Body of pancreas (tissue), 4 donors: ENCODE measurements at regions not wholly inside any gene's neighbourhood (a gene's known extent, or its start where the extent isn't known, plus 50 kb on each side); places are given as distances from the start of the nearest gene placed in this dataset.

ENCODE experiments used
- POLR2A ChIP-seq, 3 donors: fragments of 450-650 bp; IDR thresholded peaks; one replicate each; pipeline ENCODE4 v1.6.1; 2016; ENCODE audit warnings: antibody characterized with exemption in 3 of 3, mild to moderate bottlenecking in 2 of 3
- TF ChIP-seq, protein P1 (sequence below), 7 experiments: fragments of 450-650 bp in 4 of 7; fragments of 200-600 bp in 3 of 7; sonication (generic) in 3 of 7; IDR thresholded peaks; one replicate each; pipeline ENCODE4 v1.5.1; 2016 to 2019; ENCODE audit warnings: antibody characterized with exemption in 7 of 7

DNA sequence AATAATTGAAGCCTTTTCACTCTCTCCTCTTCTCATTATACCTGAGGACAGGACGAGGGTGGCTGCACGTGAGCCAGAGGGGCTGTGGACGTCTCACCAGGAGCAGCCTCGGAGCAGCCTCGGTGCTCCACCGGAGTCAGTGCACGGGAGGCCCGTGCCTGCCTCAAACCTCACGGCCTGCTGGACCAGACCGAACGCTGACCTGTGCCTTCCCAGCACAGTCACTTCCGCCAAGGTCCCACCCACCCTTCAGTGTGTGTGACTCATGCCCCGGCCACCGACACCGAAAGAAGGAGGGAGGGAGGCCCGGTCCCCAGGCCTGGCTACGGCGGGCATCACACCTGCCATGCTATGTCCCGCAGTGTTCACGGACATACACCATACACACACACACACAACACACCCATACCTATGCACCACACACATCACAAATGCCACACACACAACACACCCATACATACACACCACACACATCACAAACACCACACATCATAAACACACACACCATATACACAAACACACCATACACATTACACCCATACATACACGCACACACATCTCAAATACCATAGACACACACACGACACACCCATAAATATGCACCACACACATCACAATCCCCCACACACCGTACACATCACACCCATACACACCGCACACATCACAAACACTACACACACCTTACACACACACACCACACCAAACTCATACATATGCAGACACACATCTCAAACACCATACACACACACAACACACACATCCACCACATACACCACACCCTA lies 1506.5 kb downstream of the TBC1D22A start:
- TF ChIP-seq, protein P1, sequence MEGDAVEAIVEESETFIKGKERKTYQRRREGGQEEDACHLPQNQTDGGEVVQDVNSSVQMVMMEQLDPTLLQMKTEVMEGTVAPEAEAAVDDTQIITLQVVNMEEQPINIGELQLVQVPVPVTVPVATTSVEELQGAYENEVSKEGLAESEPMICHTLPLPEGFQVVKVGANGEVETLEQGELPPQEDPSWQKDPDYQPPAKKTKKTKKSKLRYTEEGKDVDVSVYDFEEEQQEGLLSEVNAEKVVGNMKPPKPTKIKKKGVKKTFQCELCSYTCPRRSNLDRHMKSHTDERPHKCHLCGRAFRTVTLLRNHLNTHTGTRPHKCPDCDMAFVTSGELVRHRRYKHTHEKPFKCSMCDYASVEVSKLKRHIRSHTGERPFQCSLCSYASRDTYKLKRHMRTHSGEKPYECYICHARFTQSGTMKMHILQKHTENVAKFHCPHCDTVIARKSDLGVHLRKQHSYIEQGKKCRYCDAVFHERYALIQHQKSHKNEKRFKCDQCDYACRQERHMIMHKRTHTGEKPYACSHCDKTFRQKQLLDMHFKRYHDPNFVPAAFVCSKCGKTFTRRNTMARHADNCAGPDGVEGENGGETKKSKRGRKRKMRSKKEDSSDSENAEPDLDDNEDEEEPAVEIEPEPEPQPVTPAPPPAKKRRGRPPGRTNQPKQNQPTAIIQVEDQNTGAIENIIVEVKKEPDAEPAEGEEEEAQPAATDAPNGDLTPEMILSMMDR (IDR thresholded peaks at IDR 0.05), result no peak
- no peak for TF ChIP-seq POLR2A (IDR thresholded peaks at IDR 0.05)
